ENCODE measurements at regions not wholly inside any gene's neighbourhood (a gene's known extent, or its start where the extent isn't known, plus 50 kb on each side); places are given as distances from the start of the nearest gene placed in this dataset.

DNA sequence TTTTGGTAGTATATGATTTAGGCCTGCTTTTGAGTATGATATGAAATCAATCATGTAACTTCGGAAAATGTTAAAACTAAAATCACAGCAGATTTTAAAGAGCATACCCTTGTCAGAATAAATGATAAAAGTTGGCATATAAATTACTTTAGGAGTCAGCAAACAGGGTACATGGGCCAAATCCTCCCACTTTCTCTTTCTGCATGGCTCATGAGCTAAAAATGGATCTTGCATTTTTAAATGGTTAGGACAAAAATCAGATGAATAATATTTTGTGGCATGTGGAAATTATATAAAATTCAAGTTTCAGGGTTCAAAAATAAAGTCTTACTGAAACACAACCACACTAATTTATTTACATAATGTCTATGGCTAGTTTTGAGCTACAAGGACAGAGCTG, 214.9 kb downstream of the GASK1B start:
- DNase-seq: no peak

DNA sequence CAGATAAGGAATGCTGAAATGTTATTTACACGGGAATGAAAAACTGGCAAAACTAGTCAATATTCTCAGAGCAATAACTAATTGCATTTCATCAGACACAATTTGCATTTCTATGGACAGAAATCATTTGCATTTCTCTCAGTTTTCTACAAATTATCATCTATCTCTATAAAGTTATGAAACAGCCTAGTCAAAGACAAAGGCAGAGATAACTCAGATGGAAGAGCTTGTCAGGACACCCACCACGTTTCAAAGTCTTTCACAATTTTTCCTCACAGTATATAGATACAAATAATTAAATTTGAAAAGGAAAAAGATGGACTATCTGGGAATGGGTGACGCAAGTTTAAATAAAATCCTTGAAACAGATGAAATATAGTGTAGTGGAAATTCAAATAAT, 230.8 kb downstream of the GASK1B start:
- DNase-seq: no peak

DNA sequence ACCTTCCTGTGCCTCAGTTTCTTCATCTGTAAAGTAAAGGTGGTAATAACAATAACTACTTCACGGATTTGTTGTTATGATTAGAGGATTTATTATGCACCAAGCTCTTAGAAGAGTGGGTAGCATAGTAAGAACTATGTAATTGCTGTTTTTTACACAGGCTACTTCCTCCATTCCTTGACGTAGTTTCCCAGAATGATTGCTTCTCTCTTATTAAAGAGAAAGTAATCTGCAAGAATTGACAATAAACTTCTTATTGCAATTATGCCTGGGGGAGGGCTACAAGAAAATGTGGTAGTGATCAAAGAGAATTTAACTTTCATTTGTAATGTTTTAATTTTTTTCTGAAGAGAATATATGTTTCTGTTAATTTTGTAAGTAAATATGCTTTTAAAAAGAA, 238.7 kb downstream of the GASK1B start:
- no peak for DNase-seq

DNA sequence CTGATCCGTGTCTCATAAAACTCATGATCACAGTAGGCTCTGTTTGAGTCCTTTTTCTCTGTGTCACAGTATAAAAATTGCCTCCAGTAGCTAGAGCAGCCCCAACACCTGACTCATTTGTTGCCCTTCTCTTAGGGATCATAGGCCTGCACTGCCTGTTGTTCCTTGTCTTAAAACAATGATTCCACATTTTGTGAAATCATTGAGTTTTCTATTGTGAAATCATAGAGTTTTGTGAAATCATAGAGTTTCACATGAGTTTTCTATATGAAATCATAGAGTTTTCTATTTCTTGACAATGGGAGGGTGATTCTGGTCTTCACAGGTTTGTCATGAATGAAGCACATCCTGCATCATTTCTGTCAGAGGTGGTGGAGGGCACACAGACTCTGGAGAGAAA, 239.9 kb downstream of the GASK1B start:
- no peak for DNase-seq

DNA sequence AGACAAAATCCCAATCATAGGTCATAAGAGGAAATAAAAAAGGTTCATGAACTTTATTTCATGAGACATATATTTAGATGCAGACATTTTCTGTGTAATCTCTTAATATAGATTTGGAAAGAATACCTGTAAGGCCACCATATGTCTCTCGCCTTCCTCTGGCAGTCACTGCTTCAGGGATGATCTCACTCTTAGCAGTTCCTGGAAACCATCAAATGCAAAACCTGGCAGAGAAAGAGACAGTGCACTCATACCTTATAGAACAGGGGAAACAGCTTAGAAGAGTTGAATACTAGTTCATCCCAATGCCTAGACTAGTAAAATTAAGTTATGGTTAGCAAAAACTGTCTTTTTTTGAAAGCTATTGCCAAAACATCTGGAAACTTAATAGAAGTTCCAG, 243.3 kb downstream of the GASK1B start:
- no peak for DNase-seq

DNA sequence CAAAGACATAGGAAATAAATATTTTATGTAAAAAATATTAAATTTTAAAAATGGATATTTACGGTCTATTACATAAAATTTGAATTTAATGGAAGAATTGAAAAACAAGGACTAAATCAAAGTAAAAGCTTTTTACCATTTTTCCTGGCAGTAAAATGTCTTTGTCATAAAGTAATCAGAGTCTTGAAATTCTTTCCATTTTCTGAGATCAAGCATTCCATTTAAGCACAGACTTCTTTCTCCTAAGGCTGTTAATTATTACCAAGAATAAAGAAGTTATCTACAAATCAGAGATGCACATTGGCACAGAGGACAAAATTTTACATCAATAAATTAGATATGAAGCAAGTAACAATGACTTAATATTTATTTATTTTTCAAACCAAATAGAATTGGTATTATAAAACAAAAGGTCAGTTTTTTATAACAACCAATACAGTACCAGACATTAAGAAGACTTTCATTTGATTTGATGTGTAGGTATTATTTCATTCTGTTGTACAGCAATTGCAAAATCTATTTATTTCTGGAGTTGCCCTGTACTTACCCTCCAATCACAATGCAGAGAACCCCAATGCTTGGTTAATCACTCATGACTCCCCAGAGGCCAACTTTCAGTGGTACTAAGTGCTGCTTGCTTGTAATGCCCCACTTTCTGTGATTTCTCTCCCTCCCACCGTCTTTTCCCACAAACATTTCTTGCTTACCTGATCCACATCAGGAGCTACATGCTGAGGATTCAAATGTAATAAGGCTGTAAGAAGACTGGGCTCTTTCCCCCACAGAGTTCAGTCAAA, 254.6 kb downstream of the GASK1B start:
- no peak for DNase-seq

DNA sequence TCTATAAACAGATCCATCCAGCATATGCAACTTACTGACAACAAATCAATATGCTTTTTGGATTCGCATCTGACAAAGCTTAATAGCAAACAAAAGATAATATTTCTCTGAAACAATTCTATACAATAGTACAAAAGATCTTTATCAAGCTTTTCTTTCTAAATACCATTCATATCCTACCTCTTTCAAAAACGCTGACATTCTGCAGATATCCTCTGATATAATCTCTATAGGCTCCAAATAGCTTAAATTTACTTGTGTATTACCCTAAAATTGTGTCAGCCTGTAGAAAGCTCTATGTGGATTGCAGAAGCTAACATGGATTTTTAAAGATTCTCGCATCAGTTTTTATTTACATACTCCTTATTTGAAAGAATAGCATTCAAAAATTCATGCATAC, 260.6 kb downstream of the GASK1B start:
- no peak for DNase-seq

DNA sequence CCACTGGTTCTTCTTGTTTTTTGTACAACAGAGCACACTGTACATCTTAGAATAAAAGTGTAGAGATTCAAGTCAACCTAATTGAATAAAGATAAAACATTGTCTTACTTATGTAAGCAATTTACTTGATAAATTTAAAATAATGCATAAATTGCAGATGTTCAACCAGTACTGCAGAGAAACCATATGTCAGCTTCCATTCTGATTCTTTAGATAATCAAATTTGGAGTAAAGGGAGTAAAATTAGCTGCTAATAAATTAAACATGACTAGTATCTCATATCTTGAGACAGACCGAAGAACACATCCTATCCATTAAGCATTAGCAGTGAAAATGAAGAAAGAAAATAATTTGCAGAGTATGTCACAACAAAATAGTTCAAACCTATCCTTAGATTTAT, 261.2 kb downstream of the GASK1B start:
- no peak for DNase-seq

DNA sequence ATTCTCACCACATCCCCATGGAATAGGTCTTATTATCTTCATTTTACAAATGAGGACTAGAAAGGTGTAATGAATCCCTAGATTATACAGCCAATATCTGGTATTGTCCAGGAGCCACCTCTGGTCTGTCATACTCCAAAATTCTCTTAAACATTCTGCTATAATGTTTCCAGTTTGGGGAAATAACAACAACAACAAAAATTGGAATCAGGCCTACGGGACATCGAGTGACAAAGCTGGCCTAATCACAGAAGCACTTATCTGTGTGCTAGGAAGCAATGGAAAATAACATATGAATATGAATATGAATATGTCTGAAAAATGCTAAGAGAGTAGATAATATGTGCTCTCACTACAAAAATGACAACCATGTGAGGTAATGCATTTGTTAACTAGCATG, 264.1 kb downstream of the GASK1B start:
- DNase-seq: no peak

DNA sequence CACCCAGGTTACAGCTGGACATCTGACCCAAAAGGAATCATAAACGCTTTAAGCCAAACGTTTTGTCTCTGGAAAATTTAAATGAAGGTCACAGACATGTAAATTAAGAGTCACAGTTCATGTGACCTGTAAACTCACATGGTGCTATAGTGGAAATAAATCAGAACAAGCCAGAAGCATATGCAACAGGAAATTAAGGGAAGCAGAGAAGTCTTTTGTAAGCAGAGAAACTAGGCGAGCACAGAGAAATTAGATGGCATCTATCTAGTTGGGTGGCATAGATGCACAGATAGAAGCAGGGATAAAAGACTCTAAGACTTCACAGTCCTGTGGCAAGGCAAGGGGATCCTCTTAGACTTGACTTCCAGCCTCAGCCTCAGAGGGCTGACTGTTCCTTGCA, 264.8 kb downstream of the GASK1B start:
- DNase-seq: no peak

DNA sequence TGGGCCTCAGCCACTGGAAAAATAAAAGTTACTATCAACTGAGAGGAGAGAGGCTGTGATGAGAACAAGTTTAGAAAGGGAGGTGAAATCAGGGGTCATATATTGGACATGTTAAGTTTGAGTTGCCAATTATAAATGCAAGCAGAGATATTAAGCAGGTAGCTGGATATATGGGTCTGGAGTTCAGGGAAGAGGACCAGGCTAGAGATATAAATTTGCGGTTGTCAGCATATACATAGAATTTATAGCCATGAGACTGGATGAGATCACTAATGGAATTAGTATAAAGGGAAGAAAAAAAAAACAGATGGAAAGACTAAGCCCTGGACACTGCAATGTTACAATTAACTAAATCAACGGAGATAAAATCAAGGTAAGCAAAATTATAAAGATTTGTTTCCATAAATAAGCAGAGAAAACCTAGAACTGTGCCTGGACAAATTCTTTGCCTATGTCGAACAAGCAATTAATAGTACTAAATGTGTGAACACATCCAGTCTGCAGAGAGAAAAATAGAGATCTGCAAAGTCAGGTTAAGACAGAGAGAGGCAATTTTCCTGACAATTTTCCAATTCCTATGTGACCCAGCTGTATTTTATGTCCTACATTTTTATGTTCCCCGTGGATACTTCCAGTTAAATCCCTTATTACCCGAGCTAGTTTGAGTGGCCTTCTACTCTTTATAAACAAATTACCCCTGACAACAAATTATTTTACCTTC, 265.4 kb downstream of the GASK1B start:
- no peak for DNase-seq

DNA sequence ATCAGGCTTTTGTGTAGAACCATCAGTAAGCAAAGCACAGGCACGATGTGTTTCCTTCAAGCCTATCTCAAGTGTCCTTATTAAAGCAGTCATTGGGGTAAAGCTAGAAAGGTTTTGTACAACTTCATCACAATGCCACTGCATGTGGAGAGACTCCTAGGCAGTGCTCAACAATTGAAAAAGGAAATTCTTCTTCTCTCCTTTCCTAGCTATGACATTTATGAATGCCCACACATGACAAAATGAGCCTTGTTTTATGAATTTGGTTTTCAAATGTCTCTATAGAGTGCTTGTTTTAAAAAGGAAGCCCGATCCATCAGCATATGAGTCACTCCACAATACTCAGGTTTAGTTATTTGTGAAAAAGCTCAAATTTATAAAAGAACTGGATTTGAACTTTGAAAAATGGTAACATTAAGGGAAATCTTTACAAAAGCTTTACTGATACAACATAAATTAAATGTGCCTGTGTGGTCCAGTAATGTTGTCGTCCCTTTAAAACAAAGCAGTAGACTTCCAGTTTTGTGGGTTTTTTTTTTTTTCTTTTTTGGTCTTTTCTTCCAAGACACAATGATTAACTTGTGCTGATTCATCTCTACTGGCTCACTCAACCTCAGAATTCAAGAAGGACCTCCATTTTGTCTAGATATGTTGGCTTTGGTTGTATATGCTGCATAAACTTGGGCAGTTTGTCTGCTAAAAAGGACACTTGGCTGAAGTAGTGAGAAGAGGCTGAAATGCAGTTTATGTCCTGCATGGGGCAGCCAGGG, 273.8 kb downstream of the GASK1B start:
- DNase-seq: no peak

DNA sequence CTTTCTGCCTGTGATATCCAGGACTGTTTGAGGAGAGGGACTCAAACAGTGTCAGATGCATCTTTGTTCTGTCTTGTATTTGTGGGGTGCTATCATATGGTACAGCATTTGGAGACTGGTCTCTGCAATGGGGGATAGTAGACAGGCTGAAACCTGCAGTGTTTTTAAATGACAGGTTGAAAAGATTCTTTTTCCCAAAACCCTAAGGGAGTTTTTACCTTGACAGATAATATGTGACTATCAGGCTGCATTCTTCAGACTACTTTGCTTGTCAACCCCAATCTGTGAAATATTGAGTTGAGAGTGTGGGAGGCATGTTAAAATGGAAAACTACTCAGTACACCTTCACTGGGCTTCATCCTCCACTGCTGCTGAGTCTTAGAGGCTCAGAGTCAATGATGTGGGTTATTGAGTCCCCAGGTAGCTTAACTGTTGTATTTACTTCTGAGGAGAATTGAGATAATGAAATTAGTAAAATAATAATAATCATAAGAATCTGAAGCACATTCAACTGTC, 274.9 kb downstream of the GASK1B start:
- DNase-seq: no peak

DNA sequence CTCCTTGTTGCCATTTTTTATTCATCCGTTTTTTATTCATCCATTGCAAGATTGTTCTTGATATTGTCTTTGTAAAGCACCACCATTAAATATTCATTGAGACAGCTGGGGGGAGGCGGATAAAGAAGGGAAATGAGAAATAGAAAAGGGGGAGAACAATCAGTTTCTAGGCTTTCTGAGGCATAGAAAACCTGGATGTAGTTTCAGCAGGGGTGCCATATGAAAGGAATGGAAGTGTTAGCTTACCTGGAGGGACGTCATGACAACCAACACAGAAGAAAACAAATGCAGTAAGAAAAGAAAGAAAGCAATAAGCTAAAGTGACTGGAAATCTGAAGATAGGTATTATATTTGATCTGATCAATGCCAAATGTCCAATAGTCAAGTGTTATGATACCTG, 276.1 kb downstream of the GASK1B start:
- DNase-seq: peak in 1 of 3 experiments; percentile 19

DNA sequence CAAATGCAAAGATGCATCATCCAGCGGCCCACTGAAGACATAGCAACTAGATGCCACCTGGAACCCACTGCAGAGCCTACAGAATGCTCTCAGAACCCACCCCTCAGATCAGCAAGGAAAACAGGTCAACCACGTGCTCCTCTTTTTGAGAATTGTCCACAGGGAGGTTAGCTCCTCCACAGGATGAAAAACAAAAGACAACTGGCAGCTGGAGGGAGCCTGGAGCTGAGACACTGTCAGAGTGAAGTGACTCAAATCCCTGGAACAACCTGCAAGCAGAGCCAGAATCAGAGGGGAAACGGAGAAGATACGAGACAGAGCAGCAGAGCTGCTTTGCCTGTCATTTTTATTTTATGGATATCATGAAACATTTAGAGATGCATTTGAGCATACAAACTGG, 277.6 kb downstream of the GASK1B start:
- no peak for DNase-seq

DNA sequence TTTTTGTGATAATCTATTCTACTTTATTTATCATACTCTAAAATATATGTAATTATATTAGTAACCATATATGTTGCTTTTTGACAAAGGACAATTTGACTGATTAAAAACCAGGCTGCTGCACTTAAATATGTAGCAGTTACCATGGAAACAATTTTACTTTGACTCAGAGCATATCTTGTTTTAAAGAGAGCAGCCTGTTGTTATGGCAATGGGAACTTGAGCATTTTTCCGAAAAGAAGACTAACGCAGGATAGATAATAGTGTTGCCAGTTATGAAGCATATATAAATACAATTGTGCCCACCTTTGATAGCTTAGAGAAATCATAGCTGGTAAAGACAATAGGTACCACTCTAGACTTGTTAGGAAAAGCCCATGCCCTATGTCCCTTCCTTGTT, 283.0 kb downstream of the GASK1B start:
- DNase-seq: peak in 1 of 3 experiments; percentile 7

DNA sequence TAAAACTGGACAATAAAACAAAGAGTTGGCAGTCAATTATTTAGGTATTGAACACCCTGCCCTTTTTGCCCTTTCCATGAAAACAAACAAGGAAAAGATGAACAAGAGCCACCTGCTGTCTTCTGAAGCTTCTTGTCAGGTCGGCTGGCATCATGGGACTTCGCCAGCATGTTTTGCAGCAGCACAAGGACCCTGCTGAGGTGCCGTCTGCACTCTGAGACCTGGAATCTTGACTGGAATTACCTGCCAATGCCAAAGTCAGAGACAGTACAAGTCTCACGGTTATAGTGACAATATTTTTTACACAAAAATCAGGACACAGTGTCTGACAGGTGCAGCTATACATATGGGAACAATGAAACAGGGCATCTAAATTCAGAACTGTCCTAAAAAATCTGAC, 284.5 kb downstream of the GASK1B start:
- peak in 1 of 3 experiments; percentile 23 for DNase-seq

DNA sequence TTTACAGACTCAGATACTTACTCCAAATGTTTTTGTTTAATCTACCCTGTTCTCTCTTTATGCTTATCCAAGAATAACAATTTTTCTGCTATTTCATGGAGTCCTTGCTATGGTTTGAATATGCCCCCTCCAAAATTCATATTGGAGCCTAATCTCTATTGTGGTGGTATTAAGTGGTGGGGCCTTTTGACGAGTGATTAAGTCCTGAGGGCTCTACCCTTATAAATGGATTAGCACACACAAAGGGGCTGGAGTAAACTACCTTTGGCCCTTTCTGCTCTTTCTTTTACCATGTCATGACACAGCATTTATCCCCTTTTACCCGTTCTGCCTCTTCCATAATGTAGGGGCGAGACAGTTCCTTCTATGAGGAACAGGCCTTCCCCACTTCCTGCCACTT, 285.5 kb downstream of the GASK1B start:
- DNase-seq: no peak

DNA sequence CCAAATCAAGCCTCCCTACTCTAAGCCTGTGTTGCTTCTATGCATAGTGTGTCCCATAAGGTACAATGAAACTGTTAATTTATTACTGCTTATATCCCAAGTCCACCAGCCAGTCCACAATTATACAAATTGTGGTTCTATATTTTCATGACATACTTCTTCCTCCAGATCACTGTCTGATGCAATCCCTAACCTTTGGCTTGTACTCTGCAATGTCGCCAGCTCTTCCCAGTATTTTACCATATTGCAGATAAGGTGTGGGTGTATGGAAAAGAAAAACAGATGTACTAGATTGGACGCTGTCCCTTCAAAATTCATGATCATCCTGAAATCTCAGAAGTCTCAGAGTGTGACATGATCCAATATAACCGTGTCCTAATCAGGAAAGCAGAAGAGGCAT, 286.2 kb downstream of the GASK1B start:
- no peak for DNase-seq

DNA sequence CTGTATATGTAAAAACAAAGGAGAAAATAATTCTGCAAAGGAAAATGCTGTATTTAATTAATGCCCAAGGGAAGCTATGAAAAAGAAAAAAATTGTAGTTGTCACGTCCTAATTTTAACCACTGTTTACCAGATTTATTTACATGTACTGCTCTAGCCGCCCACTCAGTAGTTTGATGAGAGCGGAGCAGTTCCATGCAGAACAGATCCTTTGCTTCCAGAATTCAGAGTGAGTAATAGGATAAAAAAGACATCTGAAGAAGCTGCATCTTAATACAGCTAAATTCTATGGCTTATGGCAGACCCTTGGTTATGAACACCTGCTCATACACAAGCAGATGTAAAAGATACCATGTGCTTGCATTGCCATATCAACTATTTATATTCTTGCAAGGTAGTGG, 287.0 kb downstream of the GASK1B start:
- no peak for DNase-seq

DNA sequence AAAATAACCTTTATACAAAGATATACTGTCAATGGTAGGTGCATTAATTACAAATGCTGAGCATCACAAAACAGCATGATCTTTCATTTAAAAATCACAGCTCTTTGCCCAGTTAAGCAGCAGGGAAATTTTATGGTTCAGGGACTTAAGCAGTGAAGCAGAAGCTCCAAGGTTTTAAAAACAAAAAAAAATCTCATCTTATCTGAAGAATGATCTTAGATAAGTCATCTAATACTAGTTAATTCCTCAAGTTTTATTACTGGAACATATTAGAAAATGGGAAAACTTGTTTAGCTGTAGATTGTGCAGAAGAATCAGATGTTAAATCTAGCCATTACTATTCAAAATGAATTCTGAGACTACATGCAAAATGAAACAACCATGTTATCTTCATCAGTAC, 289.9 kb downstream of the GASK1B start:
- peak in 1 of 3 experiments; percentile 63 for DNase-seq

DNA sequence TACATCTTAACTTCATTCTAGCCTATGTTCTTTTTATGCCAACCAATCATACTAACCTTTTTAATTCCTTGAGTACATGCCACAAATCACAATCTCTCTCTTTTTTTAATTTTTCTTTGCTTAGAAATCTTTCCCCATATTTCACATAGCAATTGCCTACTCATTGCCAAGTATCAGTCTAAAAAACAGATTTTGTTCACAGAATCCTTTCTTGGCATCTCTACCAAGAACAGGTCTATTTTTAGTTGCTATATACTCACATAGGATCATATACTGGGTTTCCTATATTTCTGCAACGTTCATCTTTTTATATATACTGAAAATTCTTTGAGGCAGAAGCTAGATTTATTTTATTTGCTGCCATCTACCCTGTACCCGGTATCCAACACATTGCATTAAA, 292.1 kb downstream of the GASK1B start:
- DNase-seq: no peak

DNA sequence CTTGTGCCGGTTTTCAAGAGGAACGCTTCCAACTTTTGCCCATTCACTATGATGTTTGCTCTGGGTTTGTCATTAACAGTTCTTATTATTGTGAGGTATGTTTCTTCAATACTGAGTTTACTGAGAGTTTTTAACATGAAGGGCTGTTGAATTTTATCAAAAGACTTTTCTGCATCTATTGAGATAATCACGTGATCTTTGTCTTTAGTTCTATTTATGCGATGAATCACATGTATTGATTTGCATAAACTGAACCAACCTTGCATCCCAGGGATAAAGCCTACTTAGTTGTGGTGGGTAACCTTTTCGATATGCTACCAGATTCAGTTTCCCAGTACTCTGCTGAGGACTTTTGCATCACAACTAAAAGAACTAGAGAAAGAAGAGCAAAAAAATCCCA, 318.0 kb downstream of the GASK1B start:
- no peak for DNase-seq

DNA sequence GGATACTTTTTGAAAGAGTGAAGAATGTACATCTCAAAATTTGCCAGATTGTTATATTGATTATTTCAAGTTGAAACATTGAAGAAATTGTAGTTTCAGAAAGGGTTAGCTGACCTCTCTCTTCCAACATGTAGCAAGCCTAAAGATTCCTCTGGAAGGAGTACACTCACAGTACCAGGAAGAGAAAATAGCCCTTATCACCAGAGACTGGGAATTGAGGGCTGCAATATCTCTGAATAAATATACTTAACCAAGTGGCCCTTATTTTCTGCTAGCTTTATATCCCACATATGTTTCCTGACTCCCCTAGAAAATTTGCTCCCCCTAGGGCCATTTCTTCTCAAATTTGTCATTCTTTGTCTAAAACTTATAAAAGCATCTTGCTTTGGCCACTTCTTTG, 332.2 kb downstream of the GASK1B start:
- DNase-seq: peak in 1 of 3 experiments; percentile 3

Data from NCI-H1417 (cell line).